ENCODE measurements at regions not wholly inside any gene's neighbourhood (a gene's known extent, or its start where the extent isn't known, plus 50 kb on each side); places are given as distances from the start of the nearest gene placed in this dataset.

- intact Hi-C loops (cut with DNase I), result no loop called here
- Histone ChIP-seq H3K27ac (ENCODE audit: low read depth in 2 of 2, low read length in 2 of 2) (no peak overlapping the region), H3K27me3 (ENCODE audit: control insufficient read depth, insufficient read depth, low read length) (no peaks in the 10 kb centered on the region), H3K4me1 (ENCODE audit: control insufficient read depth in 2 of 3, insufficient read depth in 2 of 3, low read depth in 1 of 3, low read length in 3 of 3) (no peaks in the 10 kb centered on the region), H3K36me3 (ENCODE audit: control insufficient read depth in 2 of 3, insufficient read depth in 3 of 3, low read length in 3 of 3) (no peaks in the 10 kb centered on the region), H3K9me3 (ENCODE audit: control insufficient read depth in 2 of 3, insufficient read depth in 1 of 3, low read length in 3 of 3) (no peaks in the 10 kb centered on the region), H3K9ac (ENCODE audit: low read length in 3 of 3) (no peak overlapping the region), H3K4me3 (ENCODE audit: low read length in 3 of 3) (no peak overlapping the region)
- no peak for DNase-seq
- no peak for TF ChIP-seq CTCF (IDR thresholded peaks at IDR 0.05; ENCODE audit: borderline replicate concordance, extremely low read depth, insufficient read depth)
- no peak for FAIRE-seq
Observed at GRCh38 chr18:41613003-41613609, 341.9 kb upstream of the PIK3C3 start.

- Histone ChIP-seq H3K9ac (ENCODE audit: low read length in 3 of 3) (no peak overlapping the region), H3K27ac (ENCODE audit: low read depth in 2 of 2, low read length in 2 of 2) (no peak overlapping the region), H3K4me1 (ENCODE audit: control insufficient read depth in 2 of 3, insufficient read depth in 2 of 3, low read depth in 1 of 3, low read length in 3 of 3) (no peaks in the 10 kb centered on the region), H3K27me3 (ENCODE audit: control insufficient read depth, insufficient read depth, low read length) (no peaks in the 10 kb centered on the region), H3K36me3 (ENCODE audit: control insufficient read depth in 2 of 3, insufficient read depth in 3 of 3, low read length in 3 of 3) (no peaks in the 10 kb centered on the region), H3K4me3 (ENCODE audit: low read length in 3 of 3) (no peak overlapping the region), H3K9me3 (ENCODE audit: control insufficient read depth in 2 of 3, insufficient read depth in 1 of 3, low read length in 3 of 3) (no peaks in the 10 kb centered on the region)
- no peak for TF ChIP-seq CTCF (IDR thresholded peaks at IDR 0.05; ENCODE audit: borderline replicate concordance, extremely low read depth, insufficient read depth)
- FAIRE-seq, result no peak
- intact Hi-C loops (cut with DNase I), result no loop called here
- no peak for DNase-seq
Observed at GRCh38 chr18:41604964-41605363, 350.1 kb upstream of the PIK3C3 start.

DNA sequence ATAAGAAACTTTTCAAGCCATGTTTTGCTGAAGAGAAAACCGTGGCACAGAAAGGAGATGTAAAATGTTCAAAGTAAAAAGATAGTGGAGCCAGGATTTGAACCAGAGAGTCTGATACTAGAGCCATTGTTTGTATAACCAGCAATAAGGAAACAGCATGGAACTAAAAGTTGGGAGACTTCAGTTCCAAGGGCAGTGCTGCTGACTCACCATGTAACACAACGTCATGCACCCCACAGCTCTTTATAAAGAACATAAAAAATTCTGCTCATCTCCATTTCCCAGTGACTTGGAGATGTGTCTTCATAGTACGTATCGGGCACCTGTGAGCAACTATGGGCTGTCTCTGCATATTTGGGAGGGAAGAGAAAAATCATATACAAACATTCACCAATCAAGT, 353.0 kb upstream of the PIK3C3 start:
- no peak for TF ChIP-seq CTCF (IDR thresholded peaks at IDR 0.05; ENCODE audit: borderline replicate concordance, extremely low read depth, insufficient read depth)

More for the DNA sequence above, 353.0 kb upstream of the PIK3C3 start:
- DNase-seq, result no peak
- FAIRE-seq, result no peak
- Histone ChIP-seq H3K4me1 (ENCODE audit: control insufficient read depth in 2 of 3, insufficient read depth in 2 of 3, low read depth in 1 of 3, low read length in 3 of 3) (no peaks in the 10 kb centered on the region), H3K27ac (ENCODE audit: low read depth in 2 of 2, low read length in 2 of 2) (no peak overlapping the region), H3K4me3 (ENCODE audit: low read length in 3 of 3) (no peak overlapping the region), H3K36me3 (ENCODE audit: control insufficient read depth in 2 of 3, insufficient read depth in 3 of 3, low read length in 3 of 3) (no peaks in the 10 kb centered on the region), H3K9ac (ENCODE audit: low read length in 3 of 3) (no peak overlapping the region), H3K9me3 (ENCODE audit: control insufficient read depth in 2 of 3, insufficient read depth in 1 of 3, low read length in 3 of 3) (no peaks in the 10 kb centered on the region), H3K27me3 (ENCODE audit: control insufficient read depth, insufficient read depth, low read length) (no peaks in the 10 kb centered on the region)
- intact Hi-C loops (cut with DNase I), result no loop called here
